Ishikawa (cell line): ENCODE measurements at regions not wholly inside any gene's neighbourhood (a gene's known extent, or its start where the extent isn't known, plus 50 kb on each side); places are given as distances from the start of the nearest gene placed in this dataset.

Experiments
- CEBPB ChIP-seq: IDR thresholded peaks from 2 replicates; pipeline ENCODE4 v1.6.1; 2012
- CREB1 ChIP-seq: IDR thresholded peaks from 2 replicates; pipeline ENCODE4 v1.6.1; 2012; ENCODE audit warnings: low read depth
- EGR1 ChIP-seq: IDR thresholded peaks from 2 replicates; pipeline ENCODE4 v1.6.1; 2012
- EP300 ChIP-seq: IDR thresholded peaks from 2 replicates; pipeline ENCODE4 v1.6.1; 2012; ENCODE audit warnings: borderline replicate concordance
- FOXM1 ChIP-seq: IDR thresholded peaks from 2 replicates; pipeline ENCODE4 v1.6.1; 2012; ENCODE audit warnings: low read depth, borderline replicate concordance
- RAD21 ChIP-seq: IDR thresholded peaks from 2 replicates; pipeline ENCODE4 v1.6.1; 2012; ENCODE audit warnings: low read depth
- REST ChIP-seq: IDR thresholded peaks from 2 replicates; pipeline ENCODE4 v1.6.1; 2012; ENCODE audit warnings: low read depth, mild to moderate bottlenecking
- TAF1 ChIP-seq: IDR thresholded peaks from 2 replicates; pipeline ENCODE4 v1.6.1; 2012; ENCODE audit warnings: low read depth, mild to moderate bottlenecking
- TCF12 ChIP-seq: IDR thresholded peaks from 2 replicates; pipeline ENCODE4 v1.6.1; 2012; ENCODE audit warnings: low read depth
- TEAD4 ChIP-seq: IDR thresholded peaks from 2 replicates; pipeline ENCODE4 v1.6.1; 2012
- YY1 ChIP-seq: IDR thresholded peaks from 2 replicates; pipeline ENCODE4 v1.6.1; 2012; ENCODE audit warnings: low read depth
- TF ChIP-seq, protein P1 (sequence below): IDR thresholded peaks from 2 replicates; pipeline ENCODE4 v1.6.1; 2012

GRCh38 chr2:38149531-38149930 lies 73.6 kb upstream of the CYP1B1 start:
- no peak for TF ChIP-seq RAD21
- TF ChIP-seq CEBPB, result no peak
- no peak for TF ChIP-seq EP300
- no peak for TF ChIP-seq REST
- no peak for TF ChIP-seq CREB1
- TF ChIP-seq FOXM1, result no peak
- TF ChIP-seq EGR1, result no peak
- TF ChIP-seq, protein P1, sequence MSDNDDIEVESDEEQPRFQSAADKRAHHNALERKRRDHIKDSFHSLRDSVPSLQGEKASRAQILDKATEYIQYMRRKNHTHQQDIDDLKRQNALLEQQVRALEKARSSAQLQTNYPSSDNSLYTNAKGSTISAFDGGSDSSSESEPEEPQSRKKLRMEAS, result no peak
- TF ChIP-seq TEAD4, result no peak
- no peak for TF ChIP-seq TAF1
- TF ChIP-seq YY1, result no peak
- TF ChIP-seq TCF12, result no peak
